HepG2 (cell line): ENCODE measurements at regions not wholly inside any gene's neighbourhood (a gene's known extent, or its start where the extent isn't known, plus 50 kb on each side); places are given as distances from the start of the nearest gene placed in this dataset.

ENCODE experiments used
- ATAC-seq: fragments of 200-7000 bp; cut with Tn5 transposase; 3 replicates; pipeline ENCODE4 v1.9.1; 2020; ENCODE audit warnings: mild to moderate bottlenecking, moderate library complexity
- BruUV-seq: library from RNA; stranded (reverse); fragments of 400-500 nt; replicated peaks from 2 replicates; lab custom pipeline; 2021; lab: Mats Ljungman, UMichigan
- CTCF ChIA-PET: fragments of 300-600 bp; formaldehyde crosslinking; extraction: SDS; loops from one replicate; lab custom pipeline; 2021; ENCODE audit warnings: low total read pairs, inconsistent platforms, low intra/inter-chr PET ratio; lab: Yijun Ruan, JAX
- POLR2A ChIA-PET: fragments of 350-600 bp; sonication (Branson Sonifier 250); formaldehyde crosslinking; loops from one replicate; lab custom pipeline; 2020; ENCODE audit warnings: antibody characterized with exemption, inconsistent platforms; lab: Yijun Ruan, JAX
- DNase-seq: peaks from one replicate; pipeline ENCODE4 v3.0.0-alpha.2; 2015; ENCODE audit warnings: low spot score
- FAIRE-seq: peaks from 3 replicates; lab custom pipeline; 2011; peaks lifted over from hg19 to GRCh38; lab: Jason Lieb, UNC
- H2AFZ ChIP-seq: one replicate; pipeline ENCODE4 v1.6.1; 2011; ENCODE audit warnings: low read length, inconsistent platforms
- H3K27ac ChIP-seq: fragments of 300-600 bp; 3 replicates; pipeline ENCODE4 v1.8.0; 2011; ENCODE audit warnings: mixed run types, mild to moderate bottlenecking, mixed read lengths, low read length, inconsistent platforms; ENCODE audit not compliant: insufficient read depth; ENCODE audit errors: extremely low read length
- H3K27me3 ChIP-seq, 2 experiments: fragments of 200-600 bp in 1 of 2; 2 replicates in 1 of 2; 3 replicates in 1 of 2; pipeline versions ENCODE4 v1.6.0 to v1.8.0; 2011; ENCODE audit warnings: low read length in 2 of 2, mild to moderate bottlenecking in 2 of 2, moderate library complexity in 2 of 2, inconsistent platforms in 1 of 2; ENCODE audit not compliant: insufficient read depth in 2 of 2, control insufficient read depth in 1 of 2
- H3K36me3 ChIP-seq, 2 experiments: fragments of 200-600 bp in 1 of 2; replicated peaks in 1 of 2; 2 replicates in 1 of 2; 3 replicates in 1 of 2; pipeline versions ENCODE4 v1.5.1 to v1.8.0; 2011; ENCODE audit warnings: low read length in 2 of 2, inconsistent platforms in 1 of 2; ENCODE audit not compliant: insufficient read depth in 2 of 2, control insufficient read depth in 1 of 2
- H3K4me1 ChIP-seq: 2 replicates; pipeline ENCODE4 v1.5.1; 2012; ENCODE audit warnings: low read length, inconsistent platforms; ENCODE audit not compliant: insufficient read depth
- H3K4me2 ChIP-seq: 2 replicates; pipeline ENCODE4 v1.6.0; 2011; ENCODE audit warnings: low read depth, low read length, inconsistent platforms
- H3K4me3 ChIP-seq, 3 experiments: fragments of 200-600 bp in 1 of 3; sonication (generic), shearing (Covaris generic) in 1 of 3; replicated peaks in 1 of 3; 2 replicates each; pipeline ENCODE4 v1.5.1; 2011 to 2016; ENCODE audit warnings: low read length in 3 of 3, inconsistent platforms in 2 of 3, low read depth in 2 of 3, mild to moderate bottlenecking in 2 of 3, control low read depth in 1 of 3, mixed read lengths in 1 of 3; ENCODE audit not compliant: insufficient read depth in 1 of 3
- H3K79me2 ChIP-seq: one replicate; pipeline ENCODE4 v1.6.1; 2011; ENCODE audit warnings: low read length, inconsistent platforms; ENCODE audit not compliant: insufficient read depth
- H3K9ac ChIP-seq: 2 replicates; pipeline ENCODE4 v1.6.0; 2011; ENCODE audit warnings: mild to moderate bottlenecking, low read depth, low read length, inconsistent platforms; ENCODE audit not compliant: insufficient read depth
- H3K9me3 ChIP-seq: 2 replicates; pipeline ENCODE4 v1.5.1; 2012; ENCODE audit warnings: mild to moderate bottlenecking, low read length
- H4K20me1 ChIP-seq: 2 replicates; pipeline ENCODE4 v1.6.0; 2011; ENCODE audit warnings: inconsistent platforms, mild to moderate bottlenecking, low read length, moderate library complexity; ENCODE audit not compliant: insufficient read depth
- ATF6 ChIP-seq: sonication (generic); formaldehyde crosslinking; conservative IDR thresholded peaks from 2 replicates; pipeline ENCODE4 v1.4.0; 2020; ENCODE audit warnings: missing genetic modification reagents
- FOXJ3 ChIP-seq: sonication (generic); formaldehyde crosslinking; IDR thresholded peaks from 2 replicates; pipeline ENCODE4 v1.4.0; 2020; ENCODE audit warnings: missing genetic modification reagents, mild to moderate bottlenecking, borderline replicate concordance
- HOXA3 ChIP-seq: sonication (generic); formaldehyde crosslinking; IDR thresholded peaks from 2 replicates; pipeline ENCODE4 v1.5.0; 2020; ENCODE audit warnings: missing genetic modification reagents
- KDM2A ChIP-seq: sonication (generic); formaldehyde crosslinking; IDR thresholded peaks from 2 replicates; pipeline ENCODE4 v1.4.0; 2020; ENCODE audit warnings: low read depth, missing genetic modification reagents, borderline replicate concordance
- KDM5B ChIP-seq: sonication (generic); formaldehyde crosslinking; IDR thresholded peaks from 2 replicates; pipeline ENCODE4 v1.4.0; 2020; ENCODE audit warnings: missing genetic modification reagents, mild to moderate bottlenecking, borderline replicate concordance
- MAFF ChIP-seq: IDR thresholded peaks from 2 replicates; pipeline ENCODE4 v1.6.1; 2011; ENCODE audit warnings: low read depth, low read length, improper control_type of control experiment
- MTA1 ChIP-seq: sonication (generic); formaldehyde crosslinking; IDR thresholded peaks from 2 replicates; pipeline ENCODE4 v1.4.0; 2020; ENCODE audit warnings: missing genetic modification reagents, mild to moderate bottlenecking, borderline replicate concordance
- MXI1 ChIP-seq: IDR thresholded peaks from 3 replicates; pipeline ENCODE4 v1.6.1; 2012; ENCODE audit warnings: low read depth, low read length, inconsistent platforms, borderline replicate concordance
- NFIB ChIP-seq: sonication (generic); formaldehyde crosslinking; IDR thresholded peaks from 2 replicates; pipeline ENCODE4 v1.9.0; 2021; ENCODE audit warnings: missing genetic modification reagents, mild to moderate bottlenecking, borderline replicate concordance
- RBM39 ChIP-seq: fragments of 200-400 bp; formaldehyde crosslinking; IDR thresholded peaks from one replicate; pipeline ENCODE4 v1.6.1; 2018; ENCODE audit warnings: antibody characterized with exemption, mild to moderate bottlenecking, low read depth, low read length; ENCODE audit not compliant: poor library complexity, severe bottlenecking
- SMAD3 ChIP-seq: sonication (generic); formaldehyde crosslinking; IDR thresholded peaks from 2 replicates; pipeline ENCODE4 v1.4.0; 2020; ENCODE audit warnings: missing genetic modification reagents
- TGIF2 ChIP-seq: IDR thresholded peaks from 2 replicates; pipeline ENCODE4 v1.6.1; 2016; ENCODE audit warnings: control low read depth, missing compliant biosample characterization
- ZNF296 ChIP-seq: sonication (generic); formaldehyde crosslinking; conservative IDR thresholded peaks from 2 replicates; pipeline ENCODE4 v1.5.0; 2020; ENCODE audit warnings: mild to moderate bottlenecking, missing genetic modification reagents
- ZNF333 ChIP-seq: sonication (generic); formaldehyde crosslinking; IDR thresholded peaks from 2 replicates; pipeline ENCODE4 v1.4.0; 2020; ENCODE audit warnings: mild to moderate bottlenecking, missing genetic modification reagents, borderline replicate concordance
- ZNF710 ChIP-seq: sonication (generic); formaldehyde crosslinking; IDR thresholded peaks from 2 replicates; pipeline ENCODE4 v1.5.0; 2020; ENCODE audit warnings: mild to moderate bottlenecking, missing genetic modification reagents, borderline replicate concordance
- ZSCAN29 ChIP-seq: sonication (generic); formaldehyde crosslinking; conservative IDR thresholded peaks from 2 replicates; pipeline ENCODE4 v1.4.0; 2020; ENCODE audit warnings: mild to moderate bottlenecking, missing genetic modification reagents
- WGBS: methylation state at CpG from one replicate; pipeline ENCODE4 v1.1.6; 2017; ENCODE audit warnings: low lambda C conversion rate; 5-methylcytosine and 5-hydroxymethylcytosine counted together
- in situ Hi-C: cut with HindIII; loops from 2 replicates; pipeline ENCODE4 v1.10.0; 2017; ENCODE audit warnings: low pct_unique_long_range_greater_than_20kb; ENCODE audit not compliant: extremely low pct_ligation_motif_present
- intact Hi-C: fragments of 100-400 bp; cut with micrococcal nuclease; formaldehyde crosslinking; loops from one replicate; pipeline ENCODE4 v1.10.0; 2022; ENCODE audit not compliant: unreplicated experiment

DNA sequence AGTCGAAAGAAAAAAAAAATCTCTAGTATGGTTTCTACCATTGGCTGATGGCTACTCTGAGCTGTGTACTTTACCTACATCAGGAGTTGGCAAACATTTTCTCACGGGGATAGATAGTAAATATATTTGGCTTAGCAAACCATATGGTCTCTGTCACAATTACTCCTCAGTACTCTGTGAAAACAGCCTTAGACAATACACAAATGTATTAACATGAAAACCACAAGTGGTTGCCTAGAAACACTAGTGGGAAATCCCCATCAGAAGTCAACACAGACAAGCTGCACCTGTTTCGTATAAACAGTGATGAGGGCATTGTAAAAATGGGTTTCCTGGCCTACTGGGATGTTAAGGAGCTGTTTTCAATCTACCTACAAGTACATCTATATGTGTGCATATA lies 84.6 kb upstream of the NAV3 start:
- ChIA-PET CTCF (no interaction called here), POLR2A (no interaction called here)
- FAIRE-seq (no peak), ATAC-seq (no peak), DNase-seq (no peak)
- no peak overlapping the region for H3K4me3 ChIP-seq
- no peaks in the 10 kb centered on the region for H3K4me1 ChIP-seq
- intact Hi-C loops (no loop called here), in situ Hi-C loops (no loop called here)
- no peaks in the 10 kb centered on the region for H3K27me3 ChIP-seq
- H3K79me2 ChIP-seq: no peaks in the 10 kb centered on the region
- no peaks in the 10 kb centered on the region for H4K20me1 ChIP-seq
- H2AFZ ChIP-seq: no peak overlapping the region
- no peak overlapping the region for H3K27ac ChIP-seq
- TF ChIP-seq MXI1 (no peak), ZNF710 (CRISPR knock-in tag) (no peak), NFIB (no peak), ATF6 (CRISPR knock-in tag) (no peak), RBM39 (no peak), ZNF333 (CRISPR knock-in tag) (no peak), TGIF2 (no peak), HOXA3 (no peak), MTA1 (CRISPR knock-in tag) (no peak), SMAD3 (CRISPR knock-in tag) (no peak), FOXJ3 (CRISPR knock-in tag) (no peak), KDM5B (CRISPR knock-in tag) (no peak), KDM2A (CRISPR knock-in tag) (no peak), ZNF296 (CRISPR knock-in tag) (no peak), ZSCAN29 (no peak), MAFF (no peak)
- BruUV-seq: no TSS peak
- no peaks in the 10 kb centered on the region for H3K9me3 ChIP-seq
- H3K9ac ChIP-seq: no peak overlapping the region
- 17% methylated on average over 3 of the region's 3 CpGs for WGBS
- no peak overlapping the region for H3K4me2 ChIP-seq
- H3K36me3 ChIP-seq: no peaks in the 10 kb centered on the region
